ENCODE measurements at regions not wholly inside any gene's neighbourhood (a gene's known extent, or its start where the extent isn't known, plus 50 kb on each side); places are given as distances from the start of the nearest gene placed in this dataset.

GRCh38 chr6:167525774-167526173 is 200.9 kb downstream of the TTLL2 start:
- Histone ChIP-seq H3K36me3 (ENCODE audit: control insufficient read depth in 2 of 2, insufficient read depth in 1 of 2, low read length in 2 of 2) (no peaks in the 10 kb centered on the region), H3K9me3 (ENCODE audit: control insufficient read depth, insufficient read depth, low read depth, low read length) (no peaks in the 10 kb centered on the region), H3K4me3 (ENCODE audit: low read depth, low read length) (no peak overlapping the region), H3K27ac (ENCODE audit: extremely low read depth, low read depth, low read length) (no peak overlapping the region), H3K4me1 (ENCODE audit: control insufficient read depth, insufficient read depth, low read length) (no peaks in the 10 kb centered on the region)
- ChIA-PET CTCF (interaction anchor here (0.7 kb wide), 1 partner anchor 40 kb away, joined by 4 read pairs; no protein-coding TSS in a partner anchor), POLR2A (no interaction called here)
- TF ChIP-seq ZBTB8A (tag by site-specific recombination; IDR thresholded peaks at IDR 0.05) (no peak), SCRT2 (tag by site-specific recombination; IDR thresholded peaks at IDR 0.05) (no peak)

GRCh38 chr6:167526465-167527368 is 201.8 kb downstream of the TTLL2 start:
- H3K9me3 ChIP-seq (ENCODE audit: control insufficient read depth, insufficient read depth, low read depth, low read length) = no peaks in the 10 kb centered on the region
- H3K36me3 ChIP-seq (ENCODE audit: control insufficient read depth in 2 of 2, insufficient read depth in 1 of 2, low read length in 2 of 2) = no peaks in the 10 kb centered on the region
- POLR2A ChIA-PET = no interaction called here
- no peak overlapping the region for H3K27ac ChIP-seq (ENCODE audit: extremely low read depth, low read depth, low read length)
- TF ChIP-seq HOXA7 (CRISPR knock-in tag; IDR thresholded peaks at IDR 0.05; ENCODE audit: borderline replicate concordance) = no peak
- TF ChIP-seq ZNF555 (tag by site-specific recombination; conservative IDR thresholded peaks at IDR 0.05) = no peak
- TF ChIP-seq ZBTB48 (tag by site-specific recombination; IDR thresholded peaks at IDR 0.05) = no peak
- no peak for TF ChIP-seq ZNF202 (tag by site-specific recombination; IDR thresholded peaks at IDR 0.05; ENCODE audit: borderline replicate concordance)
- no peak for TF ChIP-seq ZNF248 (tag by site-specific recombination; IDR thresholded peaks at IDR 0.05)
- TF ChIP-seq ZBTB17 (tag by site-specific recombination; IDR thresholded peaks at IDR 0.05) = no peak
- TF ChIP-seq, protein P1, sequence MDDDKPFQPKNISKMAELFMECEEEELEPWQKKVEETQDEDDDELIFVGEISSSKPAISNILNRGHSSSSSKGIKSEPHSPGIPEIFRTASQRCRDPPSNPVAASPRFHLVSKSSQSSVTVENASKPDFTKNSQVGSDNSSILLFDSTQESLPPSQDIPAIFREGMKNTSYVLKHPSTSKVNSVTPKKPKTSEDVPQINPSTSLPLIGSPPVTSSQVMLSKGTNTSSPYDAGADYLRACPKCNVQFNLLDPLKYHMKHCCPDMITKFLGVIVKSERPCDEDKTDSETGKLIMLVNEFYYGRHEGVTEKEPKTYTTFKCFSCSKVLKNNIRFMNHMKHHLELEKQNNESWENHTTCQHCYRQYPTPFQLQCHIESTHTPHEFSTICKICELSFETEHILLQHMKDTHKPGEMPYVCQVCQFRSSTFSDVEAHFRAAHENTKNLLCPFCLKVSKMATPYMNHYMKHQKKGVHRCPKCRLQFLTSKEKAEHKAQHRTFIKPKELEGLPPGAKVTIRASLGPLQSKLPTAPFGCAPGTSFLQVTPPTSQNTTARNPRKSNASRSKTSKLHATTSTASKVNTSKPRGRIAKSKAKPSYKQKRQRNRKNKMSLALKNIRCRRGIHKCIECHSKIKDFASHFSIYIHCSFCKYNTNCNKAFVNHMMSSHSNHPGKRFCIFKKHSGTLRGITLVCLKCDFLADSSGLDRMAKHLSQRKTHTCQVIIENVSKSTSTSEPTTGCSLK (tag by site-specific recombination; IDR thresholded peaks at IDR 0.05) = no peak
- TF ChIP-seq ZNF292 (tag by site-specific recombination; IDR thresholded peaks at IDR 0.05; ENCODE audit: borderline replicate concordance, low read depth) = no peak
- TF ChIP-seq GLI2 (tag by site-specific recombination; IDR thresholded peaks at IDR 0.05; ENCODE audit: borderline replicate concordance, low read depth) = no peak
- TF ChIP-seq ZNF423 (tag by site-specific recombination; IDR thresholded peaks at IDR 0.05) = no peak
- TF ChIP-seq ZNF132 (tag by site-specific recombination; IDR thresholded peaks at IDR 0.05; ENCODE audit: borderline replicate concordance) = no peak
- no peak for TF ChIP-seq ZNF391 (tag by site-specific recombination; IDR thresholded peaks at IDR 0.05; ENCODE audit: borderline replicate concordance, low read depth)
- TF ChIP-seq, protein P2, sequence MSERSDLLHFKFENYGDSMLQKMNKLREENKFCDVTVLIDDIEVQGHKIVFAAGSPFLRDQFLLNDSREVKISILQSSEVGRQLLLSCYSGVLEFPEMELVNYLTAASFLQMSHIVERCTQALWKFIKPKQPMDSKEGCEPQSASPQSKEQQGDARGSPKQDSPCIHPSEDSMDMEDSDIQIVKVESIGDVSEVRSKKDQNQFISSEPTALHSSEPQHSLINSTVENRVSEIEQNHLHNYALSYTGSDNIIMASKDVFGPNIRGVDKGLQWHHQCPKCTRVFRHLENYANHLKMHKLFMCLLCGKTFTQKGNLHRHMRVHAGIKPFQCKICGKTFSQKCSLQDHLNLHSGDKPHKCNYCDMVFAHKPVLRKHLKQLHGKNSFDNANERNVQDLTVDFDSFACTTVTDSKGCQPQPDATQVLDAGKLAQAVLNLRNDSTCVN (tag by site-specific recombination; optimal IDR thresholded peaks at IDR 0.05) = no peak
- no peak for TF ChIP-seq ZBTB7A (tag by site-specific recombination; IDR thresholded peaks at IDR 0.05; ENCODE audit: low read depth)
- TF ChIP-seq ZNF121 (tag by site-specific recombination; IDR thresholded peaks at IDR 0.05) = no peak
- no peak for TF ChIP-seq ZNF10 (tag by site-specific recombination; IDR thresholded peaks at IDR 0.05)
- TF ChIP-seq RBAK (tag by site-specific recombination; IDR thresholded peaks at IDR 0.05) = no peak
- no peak for TF ChIP-seq MZF1 (tag by site-specific recombination; IDR thresholded peaks at IDR 0.05; ENCODE audit: borderline replicate concordance)
- TF ChIP-seq BCL11A (tag by site-specific recombination; IDR thresholded peaks at IDR 0.05; ENCODE audit: low read depth) = no peak
- H3K4me3 ChIP-seq (ENCODE audit: low read depth, low read length) = no peak overlapping the region
- CTCF ChIA-PET = interaction anchor here (0.7 kb wide), 2 partner anchors 19 to 41 kb away, joined by 3 to 4 read pairs; no protein-coding TSS in a partner anchor
- no peaks in the 10 kb centered on the region for H3K4me1 ChIP-seq (ENCODE audit: control insufficient read depth, insufficient read depth, low read length)

Data from HEK293 (cell line).